Ascending aorta (tissue), 2 donors: ENCODE measurements at regions not wholly inside any gene's neighbourhood (a gene's known extent, or its start where the extent isn't known, plus 50 kb on each side); places are given as distances from the start of the nearest gene placed in this dataset.

Experiments used
- DNase-seq, 2 donors: peaks; one replicate each; pipeline ENCODE4 v3.0.0-alpha.2; 2019; ENCODE audit warnings: low spot score in 2 of 2
- H3K27ac ChIP-seq, 2 donors: fragments of 200-600 bp; sonication (generic); one replicate each; pipeline ENCODE4 v1.5.1; 2016 to 2017; ENCODE audit warnings: mild to moderate bottlenecking in 1 of 2
- H3K27me3 ChIP-seq: fragments of 200-600 bp; sonication (generic); one replicate; pipeline ENCODE4 v1.5.1; 2017
- H3K36me3 ChIP-seq, 2 donors: fragments of 200-600 bp; sonication (generic); one replicate each; pipeline ENCODE4 v1.5.1; 2016
- H3K4me1 ChIP-seq, 2 donors: fragments of 200-600 bp; sonication (generic); one replicate each; pipeline ENCODE4 v1.5.1; 2016 to 2017; ENCODE audit warnings: mild to moderate bottlenecking in 1 of 2
- H3K4me3 ChIP-seq, 2 donors: fragments of 200-600 bp; sonication (generic); one replicate each; pipeline ENCODE4 v1.5.1; 2016 to 2017; ENCODE audit warnings: mild to moderate bottlenecking in 1 of 2
- H3K9me3 ChIP-seq, 2 donors: fragments of 200-600 bp; sonication (generic); one replicate each; pipeline ENCODE4 v1.5.1; 2016
- intact Hi-C: fragments of 100-400 bp; cut with DNase I; formaldehyde crosslinking; loops from one replicate; pipeline ENCODE4 v1.15.1; 2023
- TF ChIP-seq, protein P1 (sequence below), 3 experiments: fragments of 200-600 bp in 2 of 3; fragments of 450-650 bp in 1 of 3; sonication (generic) in 2 of 3; IDR thresholded peaks; one replicate each; pipeline ENCODE4 v1.5.1; 2016 to 2019; ENCODE audit warnings: antibody characterized with exemption in 3 of 3, mild to moderate bottlenecking in 1 of 3, moderate library complexity in 1 of 3

DNA sequence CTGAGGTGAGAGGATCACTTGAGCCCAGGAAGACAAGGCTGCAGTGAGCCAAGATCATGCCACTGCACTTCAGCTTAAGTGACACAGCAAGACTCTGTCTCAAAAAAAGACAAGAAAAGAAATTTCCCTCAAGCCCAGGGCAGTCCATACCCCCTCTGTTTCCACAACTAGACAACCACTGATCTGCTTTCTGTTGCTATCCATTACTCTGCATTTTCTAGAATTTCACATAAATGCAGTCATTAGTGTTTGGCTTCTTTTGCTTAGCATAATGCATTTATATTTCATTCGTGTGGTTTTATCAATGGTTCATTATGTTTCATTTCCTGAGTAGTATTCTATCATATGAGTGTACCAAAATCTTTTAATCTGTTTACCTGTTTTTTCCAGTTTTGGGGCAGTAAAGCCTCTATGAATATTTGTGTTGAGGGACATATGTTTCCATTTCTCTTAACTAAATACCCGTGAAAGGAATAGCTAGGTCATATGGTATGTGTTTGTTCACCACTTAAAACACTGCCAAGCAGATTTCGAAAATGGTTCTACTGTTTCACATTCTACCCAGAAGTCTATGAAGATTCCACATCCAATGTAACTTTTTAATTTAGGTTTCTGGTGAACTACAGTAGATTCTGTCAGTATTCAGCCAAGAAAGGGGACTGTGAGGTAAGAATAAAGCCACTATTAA is 271.8 kb downstream of the ZNF608 start:
- intact Hi-C loops, result no loop called here
- Histone ChIP-seq H3K27me3 (no peaks in the 10 kb centered on the region), H3K27ac (no peak overlapping the region), H3K4me3 (no peak overlapping the region), H3K9me3 (no peaks in the 10 kb centered on the region), H3K36me3 (no peaks in the 10 kb centered on the region), H3K4me1 (no peaks in the 10 kb centered on the region)
- TF ChIP-seq, protein P1, sequence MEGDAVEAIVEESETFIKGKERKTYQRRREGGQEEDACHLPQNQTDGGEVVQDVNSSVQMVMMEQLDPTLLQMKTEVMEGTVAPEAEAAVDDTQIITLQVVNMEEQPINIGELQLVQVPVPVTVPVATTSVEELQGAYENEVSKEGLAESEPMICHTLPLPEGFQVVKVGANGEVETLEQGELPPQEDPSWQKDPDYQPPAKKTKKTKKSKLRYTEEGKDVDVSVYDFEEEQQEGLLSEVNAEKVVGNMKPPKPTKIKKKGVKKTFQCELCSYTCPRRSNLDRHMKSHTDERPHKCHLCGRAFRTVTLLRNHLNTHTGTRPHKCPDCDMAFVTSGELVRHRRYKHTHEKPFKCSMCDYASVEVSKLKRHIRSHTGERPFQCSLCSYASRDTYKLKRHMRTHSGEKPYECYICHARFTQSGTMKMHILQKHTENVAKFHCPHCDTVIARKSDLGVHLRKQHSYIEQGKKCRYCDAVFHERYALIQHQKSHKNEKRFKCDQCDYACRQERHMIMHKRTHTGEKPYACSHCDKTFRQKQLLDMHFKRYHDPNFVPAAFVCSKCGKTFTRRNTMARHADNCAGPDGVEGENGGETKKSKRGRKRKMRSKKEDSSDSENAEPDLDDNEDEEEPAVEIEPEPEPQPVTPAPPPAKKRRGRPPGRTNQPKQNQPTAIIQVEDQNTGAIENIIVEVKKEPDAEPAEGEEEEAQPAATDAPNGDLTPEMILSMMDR (IDR thresholded peaks at IDR 0.05), result no peak
- DNase-seq, result no peak

DNA sequence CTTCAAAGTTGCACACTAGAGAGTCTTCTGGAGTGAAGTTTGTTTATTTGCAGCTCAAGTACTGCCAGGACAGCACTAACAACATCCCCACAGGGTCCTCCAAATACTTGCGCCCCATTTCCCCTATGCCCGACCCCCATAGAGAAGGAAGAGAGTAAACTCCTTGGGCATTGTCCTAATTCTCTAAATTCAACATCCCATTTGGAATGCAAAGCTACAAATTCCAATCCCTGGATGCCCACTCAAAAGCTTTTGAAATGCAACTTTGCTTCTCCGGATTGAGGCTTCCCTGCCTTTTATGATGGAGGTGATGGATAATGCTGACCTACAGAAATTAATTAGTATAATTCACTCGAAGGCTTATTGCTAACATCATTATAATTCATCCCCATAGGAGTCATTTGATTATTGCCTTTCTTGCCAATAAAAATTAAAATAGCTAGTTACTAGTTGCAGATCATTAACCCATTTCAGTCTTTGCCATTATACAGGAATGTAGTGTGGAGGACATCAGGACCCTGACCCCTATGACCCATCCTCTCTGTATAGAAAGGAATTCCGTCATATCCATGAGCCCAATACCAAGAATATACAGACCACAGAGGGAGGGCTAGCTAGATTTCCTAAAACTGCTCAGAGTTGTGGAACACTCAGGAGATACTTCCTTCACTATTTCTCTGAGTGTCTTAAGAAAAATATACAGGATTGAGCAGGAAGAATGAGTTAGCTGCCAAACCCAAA is 277.6 kb downstream of the ZNF608 start:
- H3K27me3 ChIP-seq, result no peaks in the 10 kb centered on the region
- TF ChIP-seq, protein P1 (IDR thresholded peaks at IDR 0.05), result no peak

DNA sequence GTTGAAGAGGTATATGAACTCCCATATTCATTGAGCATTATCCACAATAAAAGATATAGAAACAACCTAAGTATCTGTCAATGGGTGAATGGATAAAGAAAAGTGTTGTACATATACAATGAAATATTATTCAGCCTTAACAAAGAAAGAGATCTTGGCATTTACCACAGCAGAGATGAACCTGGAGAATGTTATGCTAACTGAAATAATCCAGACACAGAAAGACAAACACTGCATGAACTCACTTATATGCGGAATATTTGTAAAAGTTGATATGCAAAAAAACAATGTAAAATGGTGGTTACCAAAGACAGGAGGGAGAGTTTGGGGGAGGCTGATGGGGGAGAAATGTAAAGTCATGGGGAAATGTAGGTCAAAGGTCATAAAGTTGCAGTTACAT is 278.7 kb downstream of the ZNF608 start:
- H3K27me3 ChIP-seq, result no peaks in the 10 kb centered on the region
- no peaks in the 10 kb centered on the region for H3K9me3 ChIP-seq
- peaks cover 0 to 12% of the 10 kb centered on the region in 2 donors for H3K4me1 ChIP-seq
- H3K36me3 ChIP-seq, result no peaks in the 10 kb centered on the region
- TF ChIP-seq, protein P1 (IDR thresholded peaks at IDR 0.05), result no peak
- DNase-seq, result no peak
- intact Hi-C loops, result no loop called here
- H3K27ac ChIP-seq, result no peak overlapping the region
- no peak overlapping the region for H3K4me3 ChIP-seq

More for the DNA sequence above, 277.6 kb downstream of the ZNF608 start:
- Histone ChIP-seq H3K4me3 (no peak overlapping the region), H3K9me3 (no peaks in the 10 kb centered on the region), H3K36me3 (no peaks in the 10 kb centered on the region), H3K27ac (no peak overlapping the region), H3K4me1 (peaks cover 0 to 7% of the 10 kb centered on the region in 2 donors)
- intact Hi-C loops, result no loop called here
- no peak for DNase-seq

DNA sequence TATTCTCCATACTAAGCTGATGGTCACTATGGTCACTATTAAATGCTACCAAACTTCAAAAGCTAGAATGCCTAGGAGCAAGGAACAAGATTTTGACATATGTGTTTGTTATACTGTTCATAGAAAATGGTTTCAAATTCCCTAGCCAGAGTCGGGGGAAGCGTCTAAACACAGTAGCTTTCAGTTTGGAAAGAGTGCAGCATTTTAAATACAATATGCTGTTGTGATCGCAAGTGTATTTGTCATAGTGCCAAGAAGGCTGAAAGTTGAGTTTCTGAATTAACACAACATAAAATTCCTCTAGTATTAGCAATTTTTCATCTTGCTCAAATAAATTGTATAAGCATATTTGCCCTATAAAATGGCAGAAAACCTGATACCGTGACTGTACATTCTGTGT is 280.4 kb downstream of the ZNF608 start:
- H3K9me3 ChIP-seq, result no peaks in the 10 kb centered on the region
- TF ChIP-seq, protein P1 (IDR thresholded peaks at IDR 0.05), result no peak
- intact Hi-C loops, result no loop called here
- H3K36me3 ChIP-seq, result no peaks in the 10 kb centered on the region
- DNase-seq, result no peak
- peaks cover 0 to 12% of the 10 kb centered on the region in 2 donors for H3K4me1 ChIP-seq
- H3K27ac ChIP-seq, result no peak overlapping the region
- H3K27me3 ChIP-seq, result no peaks in the 10 kb centered on the region
- H3K4me3 ChIP-seq, result no peak overlapping the region

DNA sequence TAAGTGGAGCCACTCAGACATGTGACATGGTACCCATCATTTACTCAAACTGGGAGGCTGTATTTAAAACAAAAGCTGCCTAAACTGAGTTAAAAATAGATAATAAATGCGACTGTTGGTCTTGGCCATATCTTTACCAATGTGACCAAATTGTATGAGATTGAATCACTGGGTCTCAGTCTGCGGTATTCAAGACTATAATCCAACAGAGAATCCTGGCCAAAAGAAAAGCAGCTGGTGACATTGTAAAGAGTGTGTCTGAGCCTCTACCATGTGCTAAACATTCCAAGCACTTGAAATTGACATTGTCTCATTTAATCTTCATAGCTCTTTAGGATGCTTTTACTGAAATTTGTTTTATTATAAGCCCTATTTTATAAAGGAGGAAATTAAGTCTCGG is 282.6 kb downstream of the ZNF608 start:
- Histone ChIP-seq H3K27ac (no peak overlapping the region), H3K4me1 (peaks cover 0 to 12% of the 10 kb centered on the region in 2 donors), H3K27me3 (no peaks in the 10 kb centered on the region), H3K4me3 (no peak overlapping the region), H3K36me3 (no peaks in the 10 kb centered on the region), H3K9me3 (no peaks in the 10 kb centered on the region)
- TF ChIP-seq, protein P1 (IDR thresholded peaks at IDR 0.05), result no peak
- no peak for DNase-seq
- intact Hi-C loops, result no loop called here
